NCI-H2171 (cell line): ENCODE measurements at regions not wholly inside any gene's neighbourhood (a gene's known extent, or its start where the extent isn't known, plus 50 kb on each side); places are given as distances from the start of the nearest gene placed in this dataset.
"Not testable (repeated sequence)": the region's sequence is repeated elsewhere in the genome, so short reads cannot be mapped to it uniquely, and the experiment has no call there.

Experiments used
- DNase-seq: peaks from one replicate; lab custom pipeline; 2025; lab: John Stamatoyannopoulos, UW

DNA sequence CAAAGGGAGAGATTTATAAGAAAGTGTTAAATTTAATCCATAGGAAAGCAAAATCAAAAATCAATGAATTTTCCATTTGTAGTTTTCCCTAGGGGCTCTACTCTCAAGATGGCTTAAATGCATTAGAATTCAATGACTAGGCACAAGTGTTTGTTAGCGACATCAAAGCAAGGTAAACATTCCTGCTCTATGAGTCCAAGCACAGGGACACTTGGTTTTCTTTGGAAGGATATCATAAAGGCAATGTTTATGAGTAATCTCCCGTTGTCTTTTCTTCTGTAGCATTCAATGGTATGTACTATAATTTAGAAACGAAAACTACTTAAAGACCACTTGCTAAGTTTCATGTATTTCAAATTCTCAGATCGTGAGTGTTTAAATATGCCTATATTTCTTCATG, 54.8 kb upstream of the ZNF717 start:
- not testable (repeated sequence) for DNase-seq

DNA sequence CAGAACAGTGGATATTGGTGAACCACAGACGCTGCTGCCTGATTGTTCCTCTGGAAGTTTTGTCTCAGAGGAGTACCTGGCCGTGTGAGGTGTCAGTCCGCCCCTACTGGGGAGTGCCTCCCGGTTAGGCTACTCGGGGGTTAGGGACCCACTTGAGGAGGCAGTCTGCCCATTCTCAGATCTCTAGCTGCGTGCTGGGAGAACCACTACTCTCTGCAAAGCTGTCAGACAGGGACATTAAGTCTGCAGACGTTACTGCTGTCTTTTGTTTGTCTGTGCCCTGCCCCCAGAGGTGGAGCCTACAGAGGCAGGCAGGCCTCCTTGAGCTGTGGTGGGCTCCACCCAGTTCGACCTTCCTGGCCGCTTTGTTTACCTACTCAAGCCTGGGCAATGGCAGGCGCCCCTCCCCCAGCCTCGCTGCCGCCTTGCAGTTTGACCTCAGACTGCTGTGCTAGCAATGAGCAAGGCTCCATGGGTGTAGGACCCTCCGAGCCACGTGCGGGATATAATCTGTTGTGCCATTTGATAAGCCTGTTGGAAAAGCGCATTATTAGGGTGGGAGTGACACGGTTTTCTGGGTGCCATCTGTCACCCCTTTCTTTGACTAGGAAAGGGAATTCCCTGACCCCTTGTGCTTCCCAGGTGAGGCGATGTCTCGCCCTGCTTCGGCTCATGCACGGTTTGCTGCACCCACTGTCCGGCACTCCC, 65.1 kb upstream of the ZNF717 start:
- DNase-seq = not testable (repeated sequence)

DNA sequence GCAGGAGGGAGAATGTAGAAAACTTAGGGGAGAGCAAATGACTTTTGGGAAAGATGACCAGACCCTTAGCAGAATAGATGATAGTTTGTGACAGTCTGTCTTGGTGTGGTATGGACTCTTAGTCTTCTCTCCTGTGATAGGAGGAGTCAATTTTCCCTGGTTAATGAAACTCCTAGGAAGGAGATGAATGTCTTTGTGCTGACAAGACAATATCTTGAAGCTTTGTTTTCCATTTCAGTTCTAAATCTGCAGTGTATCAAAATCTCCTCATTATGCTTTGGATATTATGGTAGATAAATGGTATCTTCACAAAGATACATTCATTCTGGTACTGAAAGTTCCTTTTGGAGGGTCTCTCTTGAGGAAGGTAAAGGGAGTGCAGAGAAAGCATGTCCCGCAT, 77.8 kb upstream of the ZNF717 start:
- DNase-seq = no peak

DNA sequence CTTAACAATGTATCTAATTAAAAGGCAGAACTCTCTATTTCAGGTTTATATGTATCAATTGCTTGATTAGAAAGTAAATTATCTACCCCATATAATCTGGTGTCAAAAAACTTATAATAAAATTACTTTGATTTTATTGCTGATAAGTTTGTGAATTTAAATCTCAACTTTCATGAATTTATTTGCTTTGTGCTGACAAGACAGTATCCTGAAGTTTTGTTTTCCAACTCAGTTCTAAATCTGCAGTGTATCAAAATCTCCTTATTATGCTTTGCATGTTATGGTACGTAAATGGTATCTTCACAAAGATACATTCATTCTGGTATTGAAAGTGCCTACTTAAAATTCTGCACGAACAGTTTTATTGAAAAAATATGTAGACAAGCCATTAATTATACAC, 78.5 kb upstream of the ZNF717 start:
- DNase-seq = no peak

DNA sequence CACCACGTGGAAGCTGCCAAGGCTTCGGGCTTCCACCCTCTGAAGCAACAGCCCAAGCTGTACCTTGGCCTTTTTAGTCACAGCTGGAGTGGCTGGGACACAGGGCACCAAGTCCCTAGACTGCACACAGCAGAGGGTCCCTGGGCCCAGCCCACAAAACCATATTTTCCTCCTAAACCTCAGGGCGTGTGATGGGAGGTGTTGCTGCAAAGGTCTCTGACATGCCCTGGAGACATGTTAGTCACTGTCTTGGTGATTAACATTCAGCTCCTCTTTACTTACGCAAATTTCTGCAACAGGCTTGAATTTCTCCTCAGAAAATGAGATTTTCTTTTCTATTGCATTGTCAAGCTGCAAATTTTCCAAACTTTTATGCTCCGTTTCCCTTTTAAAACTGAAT, 98.4 kb upstream of the ZNF717 start:
- not testable (repeated sequence) for DNase-seq

DNA sequence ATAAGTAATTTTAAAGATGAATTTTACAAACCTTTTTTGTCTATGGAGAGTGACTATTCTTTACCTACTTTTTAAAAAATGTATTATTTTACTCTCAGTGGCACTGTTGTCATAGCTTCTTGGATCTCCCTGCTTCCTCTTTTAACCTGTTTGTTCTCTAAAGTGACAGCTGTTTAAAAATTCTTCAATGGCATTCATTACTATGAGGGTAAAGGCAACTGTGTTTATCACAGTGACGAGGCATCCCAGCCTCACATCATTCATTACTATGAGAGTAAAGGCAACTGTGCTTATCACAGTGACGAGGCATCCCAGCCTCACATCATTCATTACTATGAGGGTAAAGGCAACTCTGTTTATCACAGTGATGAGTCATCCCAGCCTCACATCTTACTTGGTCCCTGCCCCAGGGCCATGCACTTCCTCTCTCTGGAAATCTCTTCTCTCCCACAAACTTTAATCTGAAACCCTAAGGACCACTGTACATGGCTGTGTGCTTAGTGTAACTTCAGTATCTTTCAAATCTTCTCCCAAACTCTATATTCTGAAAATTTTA, 101.7 kb upstream of the ZNF717 start:
- no peak for DNase-seq

DNA sequence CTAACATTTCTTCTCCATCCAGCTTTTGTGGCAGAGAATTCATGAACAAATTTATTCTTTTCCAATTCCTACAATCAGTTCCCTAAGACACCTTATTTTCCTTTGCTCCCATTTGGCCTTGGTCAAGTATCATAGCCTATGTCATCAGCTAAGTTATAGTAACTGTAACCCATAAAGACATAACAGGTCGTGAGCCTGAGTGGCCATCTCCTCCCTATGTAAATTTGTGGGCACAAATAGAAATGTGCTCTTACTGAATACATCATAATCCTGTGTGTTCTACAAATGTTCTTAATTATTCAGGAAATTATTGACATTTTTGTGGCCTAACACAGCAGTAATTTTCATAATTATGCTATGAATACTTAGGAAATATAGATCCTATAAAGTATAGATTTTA, 108.9 kb upstream of the ZNF717 start:
- no peak for DNase-seq

DNA sequence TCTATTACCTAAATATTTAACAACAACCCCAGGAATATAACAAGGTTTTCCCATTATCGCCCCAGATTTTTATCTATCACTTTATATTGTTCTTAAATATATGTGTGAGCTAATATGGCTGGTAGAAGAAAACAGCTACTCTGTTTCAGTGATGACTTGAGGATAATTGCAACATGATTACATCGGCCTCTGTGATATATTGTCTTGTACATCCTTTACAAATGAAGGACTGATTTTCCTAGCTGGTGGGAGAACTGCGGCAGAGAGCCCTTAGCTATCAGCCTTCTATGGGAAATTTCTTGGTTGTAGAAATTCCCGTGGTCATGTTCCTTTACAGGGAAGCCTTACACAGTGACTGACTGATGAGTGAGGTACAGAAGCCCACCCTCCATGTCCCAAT, 110.9 kb upstream of the ZNF717 start:
- DNase-seq = no peak

DNA sequence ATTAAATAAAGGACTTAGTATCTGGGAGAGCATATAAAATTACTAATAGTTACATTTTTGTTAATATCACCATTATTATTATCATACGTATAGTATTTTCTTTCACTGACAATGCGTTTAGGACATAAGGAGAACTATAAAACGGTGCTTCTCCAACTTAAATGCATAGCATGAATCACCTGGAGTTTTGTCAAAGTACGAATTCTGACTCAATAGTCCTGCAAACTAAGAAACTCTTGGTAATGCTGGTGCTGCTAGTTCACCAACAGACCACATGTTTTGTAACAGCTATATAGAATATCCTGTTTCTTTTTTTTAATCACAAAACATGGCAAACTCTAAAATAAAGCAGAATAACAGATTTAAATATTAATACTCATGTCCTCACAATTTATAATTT, 116.1 kb upstream of the ZNF717 start:
- DNase-seq = not testable (repeated sequence)

DNA sequence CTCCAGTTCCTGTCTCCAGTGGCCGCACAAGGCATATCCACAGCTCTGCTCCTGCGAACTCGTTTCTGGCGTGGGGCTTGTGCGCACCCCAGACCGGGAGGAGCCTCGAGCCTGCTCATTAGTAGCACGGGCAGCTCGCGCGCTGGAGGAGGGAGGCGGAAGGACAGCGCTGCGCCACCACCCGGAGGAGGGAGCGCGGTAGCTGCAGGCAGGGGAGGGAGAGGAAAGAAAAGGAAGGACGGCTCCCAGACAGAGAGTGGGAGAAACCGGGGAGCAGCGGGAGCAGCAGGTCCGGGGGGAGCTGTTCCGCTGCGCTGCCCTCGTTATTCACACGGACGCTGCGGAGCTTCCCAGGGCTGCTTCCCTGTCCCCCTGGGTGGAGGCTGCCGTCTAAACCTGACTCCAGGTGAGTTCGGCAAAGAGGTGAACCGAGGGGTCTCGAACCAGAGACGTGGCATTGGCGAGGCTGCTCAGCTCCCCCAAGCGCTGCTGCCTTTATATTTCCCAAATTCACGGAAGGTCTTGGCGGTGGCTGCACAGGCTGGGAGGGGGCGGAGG, 121.3 kb upstream of the ZNF717 start:
- no peak for DNase-seq

DNA sequence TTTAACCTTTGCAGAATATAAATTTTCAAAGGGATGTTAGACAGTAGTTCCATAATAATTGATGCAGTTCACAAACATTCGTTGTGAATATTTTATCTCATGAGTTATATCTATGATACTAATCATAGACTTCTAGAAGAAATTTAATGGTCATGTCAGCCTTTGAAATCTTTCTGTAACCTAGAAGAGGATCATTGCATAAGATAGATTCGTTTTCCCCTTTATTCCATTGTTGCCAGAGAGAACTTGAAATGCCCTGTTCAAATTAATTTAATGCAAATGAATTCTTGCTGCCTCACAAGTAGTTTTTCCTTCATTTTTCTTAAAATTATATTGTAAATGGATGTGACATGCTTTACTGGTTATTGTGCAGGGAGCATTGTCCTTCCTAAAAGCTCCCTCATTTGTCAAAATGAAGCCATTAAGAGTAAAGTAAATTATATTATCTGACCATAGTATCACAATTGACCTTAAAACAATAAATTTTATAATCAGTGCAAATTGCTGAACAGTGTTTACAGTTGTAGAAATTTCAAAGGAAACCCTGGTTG, 128.5 kb upstream of the ZNF717 start:
- DNase-seq = no peak

DNA sequence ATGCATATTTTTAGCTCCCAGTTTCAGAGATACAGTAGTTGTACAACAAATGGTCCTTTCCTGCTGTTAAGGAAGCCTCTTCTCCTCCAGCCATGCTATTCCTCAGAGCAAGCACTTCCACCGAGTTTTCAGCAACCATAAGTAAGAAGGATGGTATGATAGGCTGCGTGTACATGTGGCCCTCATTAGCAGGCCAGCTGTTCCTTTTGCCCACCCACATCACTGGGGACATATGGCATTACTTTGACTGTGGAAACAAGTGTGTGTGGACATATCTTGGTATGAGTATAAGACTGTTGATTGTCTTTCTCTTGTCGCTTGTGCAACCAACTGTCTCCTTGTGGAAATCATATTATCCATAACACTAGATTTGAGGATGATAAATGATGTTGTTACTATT, 129.4 kb upstream of the ZNF717 start:
- DNase-seq = not testable (repeated sequence)

DNA sequence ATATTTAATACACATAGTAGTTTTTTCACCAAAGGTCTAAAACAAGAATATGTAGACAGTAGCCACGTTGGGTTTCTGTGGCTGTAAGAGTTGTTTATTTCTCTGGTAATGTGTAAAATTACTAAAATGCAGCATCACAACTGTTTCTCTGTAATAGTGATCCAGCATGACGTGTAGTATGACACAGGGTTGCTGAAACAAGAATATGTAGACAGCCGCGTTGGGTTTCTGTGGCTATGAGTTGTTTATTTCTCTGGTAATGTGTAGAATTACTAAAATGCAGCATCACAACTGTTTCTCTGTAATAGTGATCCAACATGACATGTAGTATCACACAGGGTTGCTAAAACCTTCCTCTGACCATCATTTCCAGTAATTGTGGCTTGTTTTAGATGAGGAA, 153.6 kb upstream of the ZNF717 start:
- DNase-seq = no peak

DNA sequence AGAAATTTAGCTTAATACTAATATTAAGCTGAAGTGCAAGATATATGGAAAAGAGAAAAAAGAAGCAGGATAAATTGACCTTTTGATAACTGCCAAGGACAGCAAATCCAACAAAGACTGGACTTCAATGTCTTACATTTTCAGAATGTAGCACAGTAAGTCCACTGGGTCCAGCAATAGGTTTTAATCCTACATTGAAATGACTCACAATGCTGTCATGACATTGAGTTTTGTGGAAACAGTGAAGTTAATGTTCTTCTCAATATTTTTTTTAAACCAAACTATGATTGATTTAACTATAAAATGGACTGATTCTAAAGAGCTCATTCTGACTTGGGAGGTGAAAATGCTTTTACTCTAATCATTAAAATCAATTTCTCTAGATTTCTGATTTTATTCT, 166.6 kb upstream of the ZNF717 start:
- no peak for DNase-seq

DNA sequence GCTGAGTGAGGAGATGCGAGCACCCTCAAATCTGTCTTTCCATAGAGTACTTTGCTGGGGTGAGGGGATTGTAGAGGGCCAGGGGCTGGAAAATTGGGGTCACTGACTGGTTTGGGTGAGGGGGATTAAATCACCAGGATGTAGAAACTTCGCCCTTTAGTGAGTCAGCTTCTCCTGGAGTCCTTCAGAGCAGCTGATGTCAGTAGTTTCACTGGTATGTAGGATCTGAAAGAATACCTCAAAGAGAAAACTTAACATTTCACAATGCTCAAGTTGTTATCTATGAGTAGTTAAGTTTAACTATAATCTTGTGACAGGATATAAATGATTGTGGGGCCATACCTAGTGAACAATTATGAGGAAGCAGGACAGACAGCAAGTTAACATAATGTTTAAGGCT, 174.7 kb upstream of the ZNF717 start:
- DNase-seq = not testable (repeated sequence)

DNA sequence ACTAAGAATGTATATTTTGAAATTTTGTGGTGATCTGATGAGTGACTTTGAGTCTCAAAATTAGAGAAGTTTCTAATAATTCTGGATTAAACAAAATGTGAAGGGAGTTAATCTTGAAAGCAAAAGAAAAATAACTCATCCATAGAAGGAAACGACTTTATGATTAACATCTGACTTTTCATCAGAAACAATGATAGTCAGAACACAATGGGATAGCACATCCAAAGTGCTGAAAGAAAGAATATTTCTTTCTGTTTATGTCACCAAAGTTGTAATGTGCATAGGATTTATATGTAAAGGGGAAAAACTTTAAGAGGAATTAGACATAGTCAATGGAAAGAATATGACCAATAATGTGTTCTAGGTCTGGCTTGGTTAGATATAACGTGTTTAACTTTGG, 176.7 kb upstream of the ZNF717 start:
- DNase-seq = not testable (repeated sequence)

DNA sequence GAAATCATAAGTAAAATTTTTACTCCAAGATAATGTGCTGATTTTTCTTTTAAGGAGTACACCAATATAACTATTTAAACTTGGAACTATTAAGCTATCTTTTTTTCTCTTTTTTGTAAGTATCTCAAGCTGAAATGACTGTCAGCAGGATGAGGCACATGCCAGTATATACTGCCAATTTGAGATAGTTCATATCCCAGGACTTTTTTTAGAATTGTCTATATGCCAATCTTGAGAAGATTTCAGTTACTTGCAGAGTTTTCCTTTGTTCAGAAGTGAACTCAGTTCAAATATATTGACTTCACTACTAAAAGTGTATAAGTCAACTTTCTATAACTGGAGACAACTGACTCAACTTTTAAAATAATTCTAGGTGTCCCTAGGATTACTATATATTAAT, 181.7 kb upstream of the ZNF717 start:
- no peak for DNase-seq

DNA sequence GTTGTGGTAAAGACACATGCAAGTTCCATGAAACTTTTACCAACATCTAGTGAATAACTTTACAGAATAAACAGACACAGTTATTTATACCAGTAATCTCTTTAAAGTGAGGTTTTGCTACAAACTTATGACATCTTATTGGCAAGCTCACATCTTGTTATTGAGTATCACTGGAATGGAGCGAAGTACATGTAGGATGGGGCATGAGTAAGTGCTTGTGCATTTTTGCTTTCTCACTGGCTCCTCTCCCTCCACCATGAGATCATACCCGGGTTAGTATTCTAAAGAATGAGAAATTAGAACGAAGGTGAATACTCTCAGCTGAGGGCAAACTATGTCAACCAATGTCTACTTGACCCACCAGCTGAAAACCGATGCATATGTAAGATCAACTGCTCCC, 193.3 kb upstream of the ZNF717 start:
- no peak for DNase-seq

DNA sequence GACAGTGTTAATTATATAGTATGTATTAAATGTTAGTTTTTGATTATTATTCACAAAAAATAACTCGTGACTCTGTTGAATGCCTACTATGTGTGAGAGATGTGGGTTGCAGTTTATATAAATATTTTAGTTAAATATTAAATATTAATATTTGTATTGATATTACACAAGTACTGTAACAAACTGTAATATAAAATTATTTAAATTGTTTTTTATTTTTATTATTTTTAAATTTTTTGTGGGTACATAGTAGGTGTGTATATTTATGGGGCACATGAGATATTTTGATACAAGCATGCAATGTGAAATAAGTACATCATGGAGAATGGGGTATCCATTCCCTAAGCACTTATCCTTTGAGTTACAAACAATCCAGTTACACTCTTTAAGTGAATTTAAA, 196.1 kb upstream of the ZNF717 start:
- DNase-seq = no peak

DNA sequence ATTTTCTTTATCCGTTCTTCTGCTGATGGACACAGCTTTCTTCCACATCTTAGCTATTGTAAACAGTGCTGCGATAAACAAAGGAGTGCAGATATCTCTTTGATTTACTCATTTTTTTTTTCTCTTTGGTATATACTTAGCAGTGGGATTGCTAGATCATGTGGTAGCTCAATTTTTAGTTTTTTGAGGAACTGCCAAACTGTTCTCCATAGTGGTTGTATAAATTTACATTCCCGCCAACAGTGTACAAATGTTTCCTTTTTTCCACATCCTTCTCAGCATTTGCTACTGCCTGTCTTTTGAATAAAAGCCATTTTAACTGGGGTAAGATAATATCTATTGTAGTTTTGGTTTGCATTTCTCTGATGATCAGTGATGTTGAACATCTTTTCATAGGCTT, 196.8 kb upstream of the ZNF717 start:
- no peak for DNase-seq

DNA sequence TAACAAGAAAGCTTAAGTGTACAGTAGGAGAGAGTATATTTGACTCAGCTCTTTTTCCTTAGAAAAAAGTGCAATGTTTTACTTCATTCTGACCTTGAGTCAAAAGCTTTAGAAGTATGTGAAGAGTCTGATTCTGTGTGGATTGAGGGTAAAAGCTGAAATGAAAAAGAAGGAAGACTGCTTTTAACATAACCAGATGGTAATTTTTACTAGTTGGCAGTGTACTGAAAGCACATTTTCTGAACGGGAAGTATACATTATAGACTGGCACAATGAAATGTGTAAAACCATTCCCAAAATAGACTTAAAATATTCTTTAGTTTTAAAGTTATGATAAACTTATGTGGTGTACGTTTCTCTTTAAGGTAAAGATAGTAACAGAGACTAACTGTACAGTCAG, 197.8 kb upstream of the ZNF717 start:
- no peak for DNase-seq

DNA sequence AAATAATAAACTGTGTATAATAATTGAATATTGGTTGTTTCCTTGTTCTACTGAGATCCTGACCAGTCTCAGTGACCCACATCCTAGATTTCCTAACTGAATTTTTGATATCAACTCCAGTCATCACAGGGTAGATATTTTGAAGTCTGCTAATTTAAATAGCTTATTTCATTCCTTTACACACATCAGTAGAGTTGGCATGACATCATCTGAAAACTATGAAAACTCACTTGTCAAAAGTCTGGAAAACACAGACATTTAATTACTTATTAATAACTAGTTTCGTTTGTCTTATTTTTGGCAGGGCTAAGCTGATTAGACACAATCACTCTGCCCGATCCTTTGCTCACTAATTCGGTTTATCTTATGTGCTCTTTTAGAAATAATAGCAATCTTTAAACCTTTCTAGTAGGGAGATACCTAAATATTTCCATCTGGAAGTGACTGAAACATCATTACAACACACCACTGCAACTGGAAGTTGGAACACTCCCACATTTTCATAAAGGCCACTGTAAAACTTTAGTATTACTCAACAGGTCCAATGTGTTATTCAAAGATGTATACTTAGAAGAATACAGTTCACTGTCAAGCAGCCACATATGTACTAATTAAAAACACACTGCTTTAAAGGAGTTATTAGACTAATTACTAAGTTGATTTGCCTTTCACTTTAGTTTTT, 198.4 kb upstream of the ZNF717 start:
- no peak for DNase-seq

DNA sequence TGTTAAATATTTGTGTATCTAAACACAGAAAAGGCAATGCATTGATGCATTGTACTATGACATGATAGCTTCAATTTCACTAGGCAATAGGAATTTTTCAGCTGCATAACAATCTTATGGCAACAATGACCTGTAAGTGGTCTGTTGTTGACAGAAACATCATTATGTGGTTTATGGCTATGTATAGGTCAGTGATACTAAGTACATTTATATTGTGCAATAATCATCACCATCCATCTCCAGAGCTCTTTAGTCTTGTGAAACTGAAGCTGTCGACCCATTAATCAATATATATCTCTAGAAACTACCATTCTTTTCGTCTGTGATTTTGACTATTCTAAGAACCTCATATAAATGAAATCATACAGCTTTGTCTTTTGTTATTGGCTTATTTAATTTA, 200.1 kb upstream of the ZNF717 start:
- DNase-seq = no peak
